Kidney epithelial cell (primary cell): ENCODE measurements at regions not wholly inside any gene's neighbourhood (a gene's known extent, or its start where the extent isn't known, plus 50 kb on each side); places are given as distances from the start of the nearest gene placed in this dataset.

Source experiments
- DNase-seq: peaks from one replicate; pipeline ENCODE4 v3.0.0-alpha.2; 2010; ENCODE audit warnings: low read depth
- H3K27me3 ChIP-seq: 2 replicates; pipeline ENCODE4 v1.6.0; 2011; ENCODE audit warnings: low read length; ENCODE audit not compliant: control insufficient read depth, insufficient read depth
- H3K36me3 ChIP-seq: 2 replicates; pipeline ENCODE4 v1.5.1; 2011; ENCODE audit warnings: low read length; ENCODE audit not compliant: control insufficient read depth, insufficient read depth
- H3K4me3 ChIP-seq: 2 replicates; pipeline ENCODE4 v1.5.1; 2011; ENCODE audit warnings: low read depth, mild to moderate bottlenecking, control low read depth, low read length
- CTCF ChIP-seq: IDR thresholded peaks from 2 replicates; pipeline ENCODE4 v1.5.1; 2011; ENCODE audit warnings: mild to moderate bottlenecking, moderate library complexity, low read length, control low read depth, inconsistent platforms; ENCODE audit not compliant: insufficient read depth, poor library complexity, severe bottlenecking

GRCh38 chr5:159415301-159415937 lies 85.1 kb upstream of the IL12B start:
- Histone ChIP-seq H3K27me3 (no peaks in the 10 kb centered on the region), H3K36me3 (no peaks in the 10 kb centered on the region), H3K4me3 (no peak overlapping the region)
- no peak for TF ChIP-seq CTCF
- DNase-seq, result no peak

GRCh38 chr5:159416438-159416837 lies 86.2 kb upstream of the IL12B start:
- Histone ChIP-seq H3K27me3 (no peaks in the 10 kb centered on the region), H3K4me3 (no peak overlapping the region), H3K36me3 (no peaks in the 10 kb centered on the region)
- DNase-seq, result no peak
- TF ChIP-seq CTCF, result no peak

- no peaks in the 10 kb centered on the region for H3K36me3 ChIP-seq
- no peak for TF ChIP-seq CTCF
- no peak for DNase-seq
- H3K27me3 ChIP-seq, result no peaks in the 10 kb centered on the region
- H3K4me3 ChIP-seq, result no peak overlapping the region
Observed at GRCh38 chr5:159417170-159417569, 86.9 kb upstream of the IL12B start.

GRCh38 chr5:159419576-159419975 lies 89.3 kb upstream of the IL12B start:
- no peak for TF ChIP-seq CTCF
- no peak overlapping the region for H3K4me3 ChIP-seq
- H3K36me3 ChIP-seq, result no peaks in the 10 kb centered on the region
- DNase-seq, result no peak
- H3K27me3 ChIP-seq, result no peaks in the 10 kb centered on the region

- no peaks in the 10 kb centered on the region for H3K36me3 ChIP-seq
- no peaks in the 10 kb centered on the region for H3K27me3 ChIP-seq
- no peak for TF ChIP-seq CTCF
- DNase-seq, result no peak
- H3K4me3 ChIP-seq, result no peak overlapping the region
Observed at GRCh38 chr5:159420940-159421339, 90.7 kb upstream of the IL12B start.

GRCh38 chr5:159422361-159422760 lies 92.1 kb upstream of the IL12B start:
- no peak for TF ChIP-seq CTCF
- DNase-seq, result no peak
- H3K36me3 ChIP-seq, result no peaks in the 10 kb centered on the region
- H3K4me3 ChIP-seq, result no peak overlapping the region
- H3K27me3 ChIP-seq, result no peaks in the 10 kb centered on the region
